ENCODE measurements at regions not wholly inside any gene's neighbourhood (a gene's known extent, or its start where the extent isn't known, plus 50 kb on each side); places are given as distances from the start of the nearest gene placed in this dataset.

DNA sequence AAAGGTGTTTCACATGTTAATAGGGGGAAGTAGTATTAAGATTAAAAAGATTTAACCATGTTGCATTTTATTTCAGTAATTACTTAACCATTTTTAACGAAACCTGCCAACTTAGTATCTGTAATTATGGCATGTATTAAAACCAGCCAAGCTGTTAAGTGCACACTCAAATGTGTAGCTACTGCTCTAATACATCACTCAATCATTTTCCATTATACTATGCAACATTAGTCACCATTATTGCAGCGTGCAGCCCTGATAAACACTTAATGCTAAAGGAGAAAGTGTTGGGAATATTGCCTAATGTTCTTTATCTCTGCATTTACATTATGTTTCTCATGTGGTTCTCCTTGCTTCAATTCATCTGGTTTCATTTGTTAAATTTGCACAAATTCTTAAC lies 745.9 kb upstream of the FAM98A start:
- TF ChIP-seq, protein P1, sequence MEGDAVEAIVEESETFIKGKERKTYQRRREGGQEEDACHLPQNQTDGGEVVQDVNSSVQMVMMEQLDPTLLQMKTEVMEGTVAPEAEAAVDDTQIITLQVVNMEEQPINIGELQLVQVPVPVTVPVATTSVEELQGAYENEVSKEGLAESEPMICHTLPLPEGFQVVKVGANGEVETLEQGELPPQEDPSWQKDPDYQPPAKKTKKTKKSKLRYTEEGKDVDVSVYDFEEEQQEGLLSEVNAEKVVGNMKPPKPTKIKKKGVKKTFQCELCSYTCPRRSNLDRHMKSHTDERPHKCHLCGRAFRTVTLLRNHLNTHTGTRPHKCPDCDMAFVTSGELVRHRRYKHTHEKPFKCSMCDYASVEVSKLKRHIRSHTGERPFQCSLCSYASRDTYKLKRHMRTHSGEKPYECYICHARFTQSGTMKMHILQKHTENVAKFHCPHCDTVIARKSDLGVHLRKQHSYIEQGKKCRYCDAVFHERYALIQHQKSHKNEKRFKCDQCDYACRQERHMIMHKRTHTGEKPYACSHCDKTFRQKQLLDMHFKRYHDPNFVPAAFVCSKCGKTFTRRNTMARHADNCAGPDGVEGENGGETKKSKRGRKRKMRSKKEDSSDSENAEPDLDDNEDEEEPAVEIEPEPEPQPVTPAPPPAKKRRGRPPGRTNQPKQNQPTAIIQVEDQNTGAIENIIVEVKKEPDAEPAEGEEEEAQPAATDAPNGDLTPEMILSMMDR (conservative IDR thresholded peaks at IDR 0.05; ENCODE audit: low read depth, low read length): no peak
- TF ChIP-seq EZH2 (IDR thresholded peaks at IDR 0.05; ENCODE audit: borderline replicate concordance, low read depth, low read length, poor library complexity, severe bottlenecking): no peak
